ENCODE measurements at regions not wholly inside any gene's neighbourhood (a gene's known extent, or its start where the extent isn't known, plus 50 kb on each side); places are given as distances from the start of the nearest gene placed in this dataset.

DNA sequence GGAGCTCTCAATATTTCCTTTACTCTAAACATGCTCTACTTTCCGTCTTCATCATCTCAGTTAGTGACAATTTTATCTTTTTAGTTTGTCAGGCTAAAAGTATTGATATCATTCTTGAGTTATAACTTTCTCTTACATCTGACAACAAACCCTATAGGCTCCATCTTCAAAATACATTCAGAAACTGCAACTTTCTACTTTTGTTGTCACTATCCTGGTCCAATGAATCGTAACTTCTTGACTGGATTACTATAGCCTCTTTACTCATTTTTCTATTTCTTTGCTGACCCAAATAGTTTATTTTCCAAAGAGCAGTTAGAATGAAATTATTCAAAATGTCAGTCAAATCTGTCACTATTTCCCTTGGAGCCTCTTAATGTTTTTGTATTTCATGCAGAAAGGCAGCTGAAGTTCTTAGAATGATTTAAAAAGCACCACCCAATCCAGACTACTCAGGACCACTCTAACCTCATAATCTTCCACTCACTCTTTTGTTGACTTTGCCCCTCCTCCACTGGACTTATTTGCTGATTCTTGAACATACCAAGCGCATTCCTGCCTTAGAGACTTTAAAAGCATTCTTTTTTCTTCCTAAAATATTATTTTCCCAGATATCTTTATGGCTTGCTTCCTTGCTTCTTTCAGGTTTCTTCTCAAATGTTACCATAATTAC is 119.9 kb upstream of the CBLB start:
- TF ChIP-seq, protein P1, sequence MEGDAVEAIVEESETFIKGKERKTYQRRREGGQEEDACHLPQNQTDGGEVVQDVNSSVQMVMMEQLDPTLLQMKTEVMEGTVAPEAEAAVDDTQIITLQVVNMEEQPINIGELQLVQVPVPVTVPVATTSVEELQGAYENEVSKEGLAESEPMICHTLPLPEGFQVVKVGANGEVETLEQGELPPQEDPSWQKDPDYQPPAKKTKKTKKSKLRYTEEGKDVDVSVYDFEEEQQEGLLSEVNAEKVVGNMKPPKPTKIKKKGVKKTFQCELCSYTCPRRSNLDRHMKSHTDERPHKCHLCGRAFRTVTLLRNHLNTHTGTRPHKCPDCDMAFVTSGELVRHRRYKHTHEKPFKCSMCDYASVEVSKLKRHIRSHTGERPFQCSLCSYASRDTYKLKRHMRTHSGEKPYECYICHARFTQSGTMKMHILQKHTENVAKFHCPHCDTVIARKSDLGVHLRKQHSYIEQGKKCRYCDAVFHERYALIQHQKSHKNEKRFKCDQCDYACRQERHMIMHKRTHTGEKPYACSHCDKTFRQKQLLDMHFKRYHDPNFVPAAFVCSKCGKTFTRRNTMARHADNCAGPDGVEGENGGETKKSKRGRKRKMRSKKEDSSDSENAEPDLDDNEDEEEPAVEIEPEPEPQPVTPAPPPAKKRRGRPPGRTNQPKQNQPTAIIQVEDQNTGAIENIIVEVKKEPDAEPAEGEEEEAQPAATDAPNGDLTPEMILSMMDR (IDR thresholded peaks at IDR 0.05): no peak
- TF ChIP-seq POLR2A (IDR thresholded peaks at IDR 0.05): no peak
